Fibroblast of the conjunctiva (primary cell): ENCODE measurements at regions not wholly inside any gene's neighbourhood (a gene's known extent, or its start where the extent isn't known, plus 50 kb on each side); places are given as distances from the start of the nearest gene placed in this dataset.
"Not testable (repeated sequence)": the region's sequence is repeated elsewhere in the genome, so short reads cannot be mapped to it uniquely, and the experiment has no call there.

Source experiments
- DNase-seq: peaks from one replicate; pipeline ENCODE4 v3.0.0-alpha.2; 2010; ENCODE audit warnings: low read depth

DNA sequence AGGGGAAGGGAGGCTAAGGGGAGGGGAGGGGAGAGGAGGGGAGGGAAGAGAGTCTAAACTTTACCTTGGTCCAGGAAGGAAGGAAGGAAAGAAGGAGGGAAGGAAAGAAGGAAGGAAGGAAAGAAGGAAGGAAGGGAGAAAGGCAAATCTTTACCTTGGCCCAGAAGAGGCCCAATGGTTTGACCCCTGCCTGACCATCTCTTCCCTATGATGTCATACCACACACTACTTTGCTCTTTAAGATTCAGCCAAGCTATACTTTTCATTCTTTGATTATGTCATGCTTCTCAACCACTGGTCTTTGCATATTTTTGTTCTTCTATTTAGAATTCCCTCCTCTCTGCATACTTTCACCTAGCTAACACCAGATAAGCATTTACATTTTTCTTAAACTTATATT, 1077.5 kb downstream of the PCDH9 start:
- no peak for DNase-seq

- not testable (repeated sequence) for DNase-seq
Measured at GRCh38 chr13:66144357-66144756, 1085.8 kb downstream of the PCDH9 start.

DNA sequence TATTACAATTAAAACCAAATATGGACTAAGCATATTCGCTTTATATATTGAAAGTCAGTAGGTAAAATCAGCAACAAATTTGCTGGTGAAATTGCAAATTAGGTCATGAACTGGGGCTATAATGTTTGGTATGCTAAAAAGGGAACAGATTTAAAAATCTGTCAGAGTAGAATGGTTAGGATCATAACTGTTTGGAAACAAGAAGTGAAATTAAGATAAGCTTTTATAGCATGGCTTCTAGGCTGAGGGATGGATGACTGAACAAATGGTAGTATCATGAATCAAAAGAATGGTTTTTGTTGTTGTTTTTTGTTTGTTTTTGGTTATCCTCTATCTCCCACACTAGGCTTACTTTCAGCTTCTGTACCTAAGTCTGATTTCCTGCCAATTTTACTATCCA, 1090.4 kb downstream of the PCDH9 start:
- no peak for DNase-seq

DNA sequence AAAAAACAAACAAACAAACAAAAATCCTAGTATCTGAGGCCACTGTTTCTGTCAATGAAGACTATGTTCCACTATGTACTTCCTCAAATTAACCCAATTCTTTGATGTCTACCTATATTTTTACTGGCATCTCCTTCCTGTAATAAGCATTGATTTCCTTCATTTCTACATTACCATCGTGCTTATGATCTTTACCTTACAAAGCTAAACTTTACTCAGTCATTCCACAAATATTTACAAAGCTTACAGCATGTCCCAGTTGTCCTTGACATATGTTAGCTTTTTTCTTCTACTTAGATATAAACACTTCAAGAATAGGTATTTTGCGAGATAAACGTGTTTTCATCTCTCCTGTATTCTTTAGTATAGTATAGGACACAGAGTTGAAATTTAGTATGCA, 1090.9 kb downstream of the PCDH9 start:
- no peak for DNase-seq

GRCh38 chr13:66138172-66138811, 1091.8 kb downstream of the PCDH9 start:
- DNase-seq = no peak

GRCh38 chr13:66137384-66137783, 1092.8 kb downstream of the PCDH9 start:
- no peak for DNase-seq

DNA sequence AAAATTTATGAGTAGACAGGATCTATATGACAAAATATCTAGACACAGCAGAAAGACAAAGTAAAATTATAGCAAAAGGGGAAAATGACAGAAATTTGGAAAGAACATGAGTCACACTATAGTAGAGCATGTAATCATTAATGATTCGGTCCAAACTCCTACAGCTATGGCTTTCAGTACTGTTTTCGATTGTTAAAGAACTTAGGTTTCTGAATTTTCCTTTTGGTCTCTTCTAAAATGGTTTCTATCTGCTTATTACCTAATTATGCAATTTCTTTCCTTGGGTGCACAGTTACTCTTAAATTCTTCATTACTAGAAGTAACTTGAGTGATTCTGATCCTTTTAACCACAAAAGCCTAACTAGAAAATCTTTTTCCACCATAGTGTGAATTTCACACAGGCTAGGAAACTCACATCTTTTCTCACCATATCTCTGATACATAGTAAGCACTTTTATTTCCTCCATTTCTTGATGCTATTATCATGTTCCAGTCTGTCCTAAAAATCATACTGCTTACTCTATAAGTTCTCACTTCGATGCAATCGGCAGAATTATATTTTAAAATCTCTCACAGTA, 1101.4 kb downstream of the PCDH9 start:
- DNase-seq = no peak

DNA sequence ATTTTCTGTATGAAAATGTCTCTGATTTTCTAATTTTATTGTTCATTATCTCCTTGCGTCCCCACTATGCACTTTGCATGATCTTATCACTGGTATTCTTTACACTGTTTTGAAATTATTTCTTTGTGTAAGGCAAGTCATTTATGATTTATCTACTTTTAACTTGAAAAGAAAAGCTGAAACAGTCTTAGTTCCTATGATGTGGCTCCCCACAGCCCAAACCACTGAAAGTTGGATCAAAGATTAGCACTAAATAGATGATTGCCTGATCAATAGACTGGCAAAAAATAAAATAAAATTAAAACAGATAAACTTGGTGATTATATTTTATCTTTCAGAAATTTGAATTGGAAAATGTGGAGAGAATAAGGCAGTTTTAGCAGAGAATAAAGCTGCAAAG, 1101.9 kb downstream of the PCDH9 start:
- no peak for DNase-seq

GRCh38 chr13:66117563-66117962, 1112.6 kb downstream of the PCDH9 start:
- no peak for DNase-seq

GRCh38 chr13:66113882-66114526, 1116.1 kb downstream of the PCDH9 start:
- DNase-seq = peak; percentile 73

DNA sequence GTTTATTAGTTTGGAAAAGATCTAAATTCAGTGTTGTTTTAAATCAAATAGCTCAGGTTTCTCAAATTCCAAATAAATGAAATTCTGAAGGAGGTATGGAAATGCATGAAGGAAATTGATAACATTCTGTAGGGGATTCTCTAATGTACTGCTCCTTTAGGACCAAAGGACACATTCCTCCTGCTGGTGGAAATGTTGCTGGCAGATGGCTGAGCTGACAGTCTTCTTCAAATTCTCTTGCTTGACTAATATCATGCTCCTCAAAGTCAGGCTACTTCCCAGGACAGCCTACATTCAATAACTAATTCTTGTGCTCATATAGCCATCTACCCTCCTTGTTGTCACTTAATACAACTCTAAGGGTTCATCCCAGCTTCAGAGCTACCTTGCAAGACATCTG, 1118.5 kb downstream of the PCDH9 start:
- DNase-seq = no peak

DNA sequence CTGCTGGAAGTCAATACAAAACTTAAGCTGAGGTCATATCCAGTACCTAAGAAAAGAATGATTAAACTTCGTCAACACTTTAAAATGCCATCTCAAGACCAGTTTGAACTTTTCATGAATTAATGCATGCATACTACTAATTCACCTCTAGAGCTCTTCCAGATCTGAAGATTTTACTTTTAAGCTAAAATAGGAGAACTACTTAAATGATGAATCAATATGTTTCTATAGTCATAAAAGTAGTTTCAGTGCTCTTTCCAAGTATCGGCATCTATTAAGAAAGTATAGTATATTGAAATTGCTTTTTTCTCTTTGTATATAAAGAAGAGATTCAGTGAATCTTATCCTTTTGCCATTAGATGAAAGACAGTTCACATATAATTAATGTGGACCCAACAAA, 1123.9 kb downstream of the PCDH9 start:
- no peak for DNase-seq

GRCh38 chr13:66102864-66103263, 1127.3 kb downstream of the PCDH9 start:
- DNase-seq = no peak

GRCh38 chr13:66099825-66100224, 1130.3 kb downstream of the PCDH9 start:
- DNase-seq = no peak

- no peak for DNase-seq
Measured at GRCh38 chr13:66098931-66099628, 1131.1 kb downstream of the PCDH9 start.

DNA sequence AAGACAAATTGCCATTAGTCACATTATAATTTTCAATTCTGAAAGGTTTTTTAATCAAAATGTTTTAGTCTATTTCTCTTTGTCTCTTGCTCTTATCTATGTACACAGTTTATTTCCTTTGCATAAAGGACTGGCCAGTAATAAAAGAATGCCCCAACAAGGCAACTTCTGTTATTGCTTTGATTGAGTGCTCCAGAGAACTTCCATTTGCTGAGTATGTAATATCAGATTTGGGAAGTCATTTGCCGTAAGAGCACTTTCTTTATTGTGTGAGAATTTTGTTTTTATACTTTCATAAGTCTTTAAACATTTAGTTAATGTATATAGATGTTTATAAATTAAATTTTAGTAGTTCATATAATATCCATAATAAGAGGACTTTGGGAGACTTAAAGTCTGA, 1140.4 kb downstream of the PCDH9 start:
- no peak for DNase-seq

GRCh38 chr13:66087269-66087710, 1142.8 kb downstream of the PCDH9 start:
- DNase-seq = no peak

GRCh38 chr13:66077132-66077689, 1152.9 kb downstream of the PCDH9 start:
- DNase-seq = no peak

- DNase-seq = no peak
Measured at GRCh38 chr13:66076417-66076816, 1153.7 kb downstream of the PCDH9 start.

DNA sequence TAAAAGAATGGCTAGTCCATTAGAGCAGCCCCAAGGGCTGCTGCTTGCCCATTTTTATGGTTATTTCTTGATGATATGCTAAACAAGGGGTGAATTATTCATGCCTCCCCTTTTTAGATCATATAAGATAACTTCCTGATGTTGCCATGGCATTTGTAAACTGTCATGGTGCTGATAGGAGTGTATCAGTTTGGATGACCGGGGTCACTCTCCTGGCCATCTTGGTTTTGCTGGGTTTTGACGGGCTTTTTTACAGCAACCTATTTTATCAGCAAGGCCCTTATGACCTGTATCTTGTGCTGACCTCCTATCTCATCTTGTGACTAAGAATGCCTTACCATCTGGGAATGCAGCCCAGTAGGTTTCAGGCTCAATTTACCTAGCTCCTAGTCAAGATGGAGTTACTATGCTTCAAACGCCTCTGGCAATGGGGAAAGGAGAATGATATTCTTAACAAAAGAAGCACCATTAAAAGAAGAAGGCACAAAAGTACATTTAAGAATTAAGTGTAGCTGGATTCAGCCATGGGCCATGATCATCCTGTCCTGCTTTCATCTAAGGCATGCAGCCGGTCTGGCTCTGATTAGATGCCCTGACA, 1156.0 kb downstream of the PCDH9 start:
- no peak for DNase-seq

DNA sequence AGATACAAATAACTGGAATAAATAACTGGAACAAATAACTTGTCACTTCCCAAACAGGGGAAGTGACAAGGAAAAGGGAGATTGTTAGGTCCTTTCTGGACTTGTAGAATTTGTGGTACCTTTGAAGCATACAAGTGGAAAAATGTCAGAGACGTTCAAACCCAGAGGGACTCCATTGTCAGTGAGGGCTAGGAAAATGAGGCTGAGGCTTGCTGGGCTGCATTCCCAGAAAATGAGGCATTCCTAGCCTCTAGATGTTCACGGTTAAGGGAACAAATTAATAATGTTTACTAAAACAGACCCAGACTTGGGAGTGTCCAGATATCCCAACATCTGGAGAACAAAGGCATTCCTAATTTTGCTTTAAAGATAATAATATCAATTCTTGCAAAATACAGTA, 1158.0 kb downstream of the PCDH9 start:
- not testable (repeated sequence) for DNase-seq

DNA sequence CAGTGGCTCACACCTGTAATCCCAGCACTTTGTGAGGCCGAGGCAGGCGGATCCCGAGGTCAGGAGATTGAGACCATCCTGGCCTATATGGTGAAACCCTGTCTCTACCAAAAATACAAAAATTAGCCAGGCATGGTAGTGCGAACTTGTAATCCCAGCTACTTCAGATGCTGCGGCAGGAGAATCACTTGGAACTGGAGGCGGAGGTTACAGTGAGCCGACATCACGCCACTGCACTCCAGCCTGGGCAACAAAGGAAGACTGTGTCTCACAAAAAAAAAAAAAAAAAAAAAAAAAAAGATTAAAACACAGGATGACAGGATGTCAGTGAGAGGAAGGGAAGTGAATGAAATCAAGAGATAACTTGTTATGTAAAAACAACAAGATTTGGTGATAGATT, 1158.5 kb downstream of the PCDH9 start:
- DNase-seq = no peak
